ENCODE measurements at regions not wholly inside any gene's neighbourhood (a gene's known extent, or its start where the extent isn't known, plus 50 kb on each side); places are given as distances from the start of the nearest gene placed in this dataset.

DNA sequence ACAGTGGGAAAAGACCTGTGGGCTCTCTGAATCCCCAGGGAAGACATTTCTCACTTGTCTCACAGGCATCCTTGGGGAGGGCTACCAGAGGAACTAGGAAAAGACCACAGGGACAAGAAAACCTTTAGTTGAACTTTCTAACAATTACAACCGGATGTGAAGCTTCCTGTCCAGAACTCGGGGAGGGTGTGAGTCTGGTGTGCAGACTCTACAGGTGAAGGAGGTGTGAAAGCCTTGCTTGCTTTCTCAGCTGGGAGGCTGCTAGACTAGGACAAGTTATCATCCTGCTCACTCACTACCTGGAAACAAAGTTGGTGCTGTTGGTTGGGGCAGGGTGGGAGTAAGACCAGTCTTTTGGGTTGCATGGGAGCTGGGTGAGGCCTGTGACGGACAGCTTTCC lies 158.5 kb upstream of the PBDC1 start:
- peaks cover 0 to 31% (median 0%) of the 10 kb centered on the region in 7 donors for H3K27me3 ChIP-seq
- ATAC-seq: no peak
- peaks cover 0 to 48% (median 0%) of the 10 kb centered on the region in 11 donors for H3K9me3 ChIP-seq
- intact Hi-C loops (cut with DNase I): no loop called here
- no peaks in the 10 kb centered on the region for H3K4me1 ChIP-seq
- H3K4me3 ChIP-seq: no peak overlapping the region
- 74 to 80% methylated on average over 3 of the region's 3 CpGs for WGBS, 2 donors
- TF ChIP-seq, protein P1, sequence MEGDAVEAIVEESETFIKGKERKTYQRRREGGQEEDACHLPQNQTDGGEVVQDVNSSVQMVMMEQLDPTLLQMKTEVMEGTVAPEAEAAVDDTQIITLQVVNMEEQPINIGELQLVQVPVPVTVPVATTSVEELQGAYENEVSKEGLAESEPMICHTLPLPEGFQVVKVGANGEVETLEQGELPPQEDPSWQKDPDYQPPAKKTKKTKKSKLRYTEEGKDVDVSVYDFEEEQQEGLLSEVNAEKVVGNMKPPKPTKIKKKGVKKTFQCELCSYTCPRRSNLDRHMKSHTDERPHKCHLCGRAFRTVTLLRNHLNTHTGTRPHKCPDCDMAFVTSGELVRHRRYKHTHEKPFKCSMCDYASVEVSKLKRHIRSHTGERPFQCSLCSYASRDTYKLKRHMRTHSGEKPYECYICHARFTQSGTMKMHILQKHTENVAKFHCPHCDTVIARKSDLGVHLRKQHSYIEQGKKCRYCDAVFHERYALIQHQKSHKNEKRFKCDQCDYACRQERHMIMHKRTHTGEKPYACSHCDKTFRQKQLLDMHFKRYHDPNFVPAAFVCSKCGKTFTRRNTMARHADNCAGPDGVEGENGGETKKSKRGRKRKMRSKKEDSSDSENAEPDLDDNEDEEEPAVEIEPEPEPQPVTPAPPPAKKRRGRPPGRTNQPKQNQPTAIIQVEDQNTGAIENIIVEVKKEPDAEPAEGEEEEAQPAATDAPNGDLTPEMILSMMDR (IDR thresholded peaks at IDR 0.05): no peak
- DNase-seq: no peak
- H3K36me3 ChIP-seq: no peaks in the 10 kb centered on the region
- no peak overlapping the region for H3K27ac ChIP-seq

- Histone ChIP-seq H3K9me3 (peaks cover 0 to 15% (median 0%) of the 10 kb centered on the region in 11 donors), H3K27me3 (peaks cover 0 to 9% (median 0%) of the 10 kb centered on the region in 7 donors), H3K27ac (no peak overlapping the region), H3K4me1 (no peaks in the 10 kb centered on the region), H3K36me3 (no peaks in the 10 kb centered on the region), H3K4me3 (no peak overlapping the region)
- TF ChIP-seq, protein P1 (IDR thresholded peaks at IDR 0.05): no peak
- DNase-seq (no peak), ATAC-seq (no peak)
- 86 to 88% methylated on average over 7 of the region's 7 CpGs for WGBS, 2 donors
- intact Hi-C loops (cut with DNase I): no loop called here
These were observed 146.6 kb upstream of the PBDC1 start for GRCh38 chrX:76026292-76026691.

- Histone ChIP-seq H3K4me3 (no peak overlapping the region), H3K4me1 (no peaks in the 10 kb centered on the region), H3K36me3 (no peaks in the 10 kb centered on the region), H3K27ac (no peak overlapping the region), H3K9me3 (peaks cover 0 to 15% (median 0%) of the 10 kb centered on the region in 11 donors), H3K27me3 (peaks cover 0 to 9% (median 0%) of the 10 kb centered on the region in 7 donors)
- 87 to 94% methylated on average over 3 of the region's 3 CpGs for WGBS, 2 donors
- TF ChIP-seq, protein P1 (IDR thresholded peaks at IDR 0.05): no peak
- intact Hi-C loops (cut with DNase I): no loop called here
- no peak for DNase-seq
- no peak for ATAC-seq
These were observed 146.1 kb upstream of the PBDC1 start for GRCh38 chrX:76026751-76027150.

GRCh38 chrX:76029385-76029784 lies 143.5 kb upstream of the PBDC1 start:
- DNase-seq (no peak), ATAC-seq (no peak)
- Histone ChIP-seq H3K4me1 (no peaks in the 10 kb centered on the region), H3K4me3 (no peak overlapping the region), H3K36me3 (no peaks in the 10 kb centered on the region), H3K9me3 (peaks cover 0 to 15% (median 0%) of the 10 kb centered on the region in 11 donors), H3K27me3 (peaks cover 0 to 6% (median 0%) of the 10 kb centered on the region in 7 donors), H3K27ac (no peak overlapping the region)
- intact Hi-C loops (cut with DNase I): no loop called here
- WGBS, 2 donors: 89 to 91% methylated on average over 24 to 27 of the region's 27 CpGs
- TF ChIP-seq, protein P1 (IDR thresholded peaks at IDR 0.05): no peak

Measured in heart right ventricle (tissue), 16 donors.